HCT116 (cell line): ENCODE measurements at regions not wholly inside any gene's neighbourhood (a gene's known extent, or its start where the extent isn't known, plus 50 kb on each side); places are given as distances from the start of the nearest gene placed in this dataset.

Source experiments
- EGR1 ChIP-seq: IDR thresholded peaks from 2 replicates; pipeline ENCODE4 v1.6.1; 2012; ENCODE audit warnings: low read depth
- EZH2 ChIP-seq: fragments of 200-600 bp; sonication (generic); IDR thresholded peaks from 2 replicates; pipeline ENCODE4 v1.6.1; 2017; ENCODE audit warnings: antibody characterized with exemption, mixed run types
- EZH2phosphoT487 ChIP-seq: fragments of 200-600 bp; IDR thresholded peaks from 2 replicates; pipeline ENCODE4 v1.6.1; 2018; ENCODE audit warnings: antibody characterized with exemption, borderline replicate concordance
- RAD21 ChIP-seq: IDR thresholded peaks from 2 replicates; pipeline ENCODE4 v1.6.1; 2012; ENCODE audit warnings: low read depth, mild to moderate bottlenecking
- TF ChIP-seq, protein P1 (sequence below): IDR thresholded peaks from 2 replicates; pipeline ENCODE4 v1.6.1; 2012
- TF ChIP-seq, protein P2 (sequence below), 3 experiments: fragments of 200-600 bp in 1 of 3; sonication (generic) in 1 of 3; IDR thresholded peaks in 2 of 3; conservative IDR thresholded peaks in 1 of 3; 2 replicates each; pipeline ENCODE4 v1.5.1; 2012 to 2017; ENCODE audit warnings: low read depth in 2 of 3, low read length in 2 of 3, antibody characterized with exemption in 1 of 3, borderline replicate concordance in 1 of 3, control low read depth in 1 of 3, mild to moderate bottlenecking in 1 of 3, mixed read lengths in 1 of 3, mixed run types in 1 of 3, moderate library complexity in 1 of 3; ENCODE audit not compliant: insufficient read depth in 1 of 3
- TF ChIP-seq, protein P3 (sequence below): IDR thresholded peaks from 2 replicates; pipeline ENCODE4 v1.6.1; 2012; ENCODE audit warnings: low read depth

DNA sequence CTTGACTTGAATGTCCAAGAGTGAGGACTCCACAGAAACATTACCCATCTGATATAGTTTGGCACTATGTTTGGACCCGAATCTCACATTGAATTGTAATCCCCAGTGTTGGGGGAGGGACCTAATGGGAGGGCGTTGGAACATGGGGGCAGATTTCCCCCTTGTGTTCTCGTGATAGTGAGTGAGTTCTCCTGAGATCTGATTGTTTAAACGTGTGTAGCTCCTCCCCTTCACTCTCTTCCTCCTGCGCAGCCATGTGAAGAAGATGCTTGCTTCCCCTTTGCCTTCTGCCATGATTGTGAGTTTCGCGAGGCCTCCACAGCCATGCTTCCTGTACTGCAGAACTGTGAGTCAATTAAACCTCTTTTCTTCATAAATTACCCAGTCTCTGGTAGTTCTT, 273.9 kb upstream of the TBC1D5 start:
- TF ChIP-seq, protein P1, sequence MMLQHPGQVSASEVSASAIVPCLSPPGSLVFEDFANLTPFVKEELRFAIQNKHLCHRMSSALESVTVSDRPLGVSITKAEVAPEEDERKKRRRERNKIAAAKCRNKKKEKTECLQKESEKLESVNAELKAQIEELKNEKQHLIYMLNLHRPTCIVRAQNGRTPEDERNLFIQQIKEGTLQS = no peak
- TF ChIP-seq EZH2 = no peak
- TF ChIP-seq, protein P2, sequence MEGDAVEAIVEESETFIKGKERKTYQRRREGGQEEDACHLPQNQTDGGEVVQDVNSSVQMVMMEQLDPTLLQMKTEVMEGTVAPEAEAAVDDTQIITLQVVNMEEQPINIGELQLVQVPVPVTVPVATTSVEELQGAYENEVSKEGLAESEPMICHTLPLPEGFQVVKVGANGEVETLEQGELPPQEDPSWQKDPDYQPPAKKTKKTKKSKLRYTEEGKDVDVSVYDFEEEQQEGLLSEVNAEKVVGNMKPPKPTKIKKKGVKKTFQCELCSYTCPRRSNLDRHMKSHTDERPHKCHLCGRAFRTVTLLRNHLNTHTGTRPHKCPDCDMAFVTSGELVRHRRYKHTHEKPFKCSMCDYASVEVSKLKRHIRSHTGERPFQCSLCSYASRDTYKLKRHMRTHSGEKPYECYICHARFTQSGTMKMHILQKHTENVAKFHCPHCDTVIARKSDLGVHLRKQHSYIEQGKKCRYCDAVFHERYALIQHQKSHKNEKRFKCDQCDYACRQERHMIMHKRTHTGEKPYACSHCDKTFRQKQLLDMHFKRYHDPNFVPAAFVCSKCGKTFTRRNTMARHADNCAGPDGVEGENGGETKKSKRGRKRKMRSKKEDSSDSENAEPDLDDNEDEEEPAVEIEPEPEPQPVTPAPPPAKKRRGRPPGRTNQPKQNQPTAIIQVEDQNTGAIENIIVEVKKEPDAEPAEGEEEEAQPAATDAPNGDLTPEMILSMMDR (IDR thresholded peaks at IDR 0.05 in 2 of 3, conservative IDR thresholded peaks at IDR 0.05 in 1 of 3; ENCODE audit: borderline replicate concordance in 1 of 3, insufficient read depth in 1 of 3, low read depth in 2 of 3, low read length in 2 of 3) = no peak
- TF ChIP-seq RAD21 = no peak
- TF ChIP-seq, protein P3, sequence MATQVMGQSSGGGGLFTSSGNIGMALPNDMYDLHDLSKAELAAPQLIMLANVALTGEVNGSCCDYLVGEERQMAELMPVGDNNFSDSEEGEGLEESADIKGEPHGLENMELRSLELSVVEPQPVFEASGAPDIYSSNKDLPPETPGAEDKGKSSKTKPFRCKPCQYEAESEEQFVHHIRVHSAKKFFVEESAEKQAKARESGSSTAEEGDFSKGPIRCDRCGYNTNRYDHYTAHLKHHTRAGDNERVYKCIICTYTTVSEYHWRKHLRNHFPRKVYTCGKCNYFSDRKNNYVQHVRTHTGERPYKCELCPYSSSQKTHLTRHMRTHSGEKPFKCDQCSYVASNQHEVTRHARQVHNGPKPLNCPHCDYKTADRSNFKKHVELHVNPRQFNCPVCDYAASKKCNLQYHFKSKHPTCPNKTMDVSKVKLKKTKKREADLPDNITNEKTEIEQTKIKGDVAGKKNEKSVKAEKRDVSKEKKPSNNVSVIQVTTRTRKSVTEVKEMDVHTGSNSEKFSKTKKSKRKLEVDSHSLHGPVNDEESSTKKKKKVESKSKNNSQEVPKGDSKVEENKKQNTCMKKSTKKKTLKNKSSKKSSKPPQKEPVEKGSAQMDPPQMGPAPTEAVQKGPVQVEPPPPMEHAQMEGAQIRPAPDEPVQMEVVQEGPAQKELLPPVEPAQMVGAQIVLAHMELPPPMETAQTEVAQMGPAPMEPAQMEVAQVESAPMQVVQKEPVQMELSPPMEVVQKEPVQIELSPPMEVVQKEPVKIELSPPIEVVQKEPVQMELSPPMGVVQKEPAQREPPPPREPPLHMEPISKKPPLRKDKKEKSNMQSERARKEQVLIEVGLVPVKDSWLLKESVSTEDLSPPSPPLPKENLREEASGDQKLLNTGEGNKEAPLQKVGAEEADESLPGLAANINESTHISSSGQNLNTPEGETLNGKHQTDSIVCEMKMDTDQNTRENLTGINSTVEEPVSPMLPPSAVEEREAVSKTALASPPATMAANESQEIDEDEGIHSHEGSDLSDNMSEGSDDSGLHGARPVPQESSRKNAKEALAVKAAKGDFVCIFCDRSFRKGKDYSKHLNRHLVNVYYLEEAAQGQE = no peak
- TF ChIP-seq EZH2phosphoT487 = no peak
- TF ChIP-seq EGR1 = no peak
